ENCODE measurements at regions not wholly inside any gene's neighbourhood (a gene's known extent, or its start where the extent isn't known, plus 50 kb on each side); places are given as distances from the start of the nearest gene placed in this dataset.
"Not testable (repeated sequence)": the region's sequence is repeated elsewhere in the genome, so short reads cannot be mapped to it uniquely, and the experiment has no call there.

DNA sequence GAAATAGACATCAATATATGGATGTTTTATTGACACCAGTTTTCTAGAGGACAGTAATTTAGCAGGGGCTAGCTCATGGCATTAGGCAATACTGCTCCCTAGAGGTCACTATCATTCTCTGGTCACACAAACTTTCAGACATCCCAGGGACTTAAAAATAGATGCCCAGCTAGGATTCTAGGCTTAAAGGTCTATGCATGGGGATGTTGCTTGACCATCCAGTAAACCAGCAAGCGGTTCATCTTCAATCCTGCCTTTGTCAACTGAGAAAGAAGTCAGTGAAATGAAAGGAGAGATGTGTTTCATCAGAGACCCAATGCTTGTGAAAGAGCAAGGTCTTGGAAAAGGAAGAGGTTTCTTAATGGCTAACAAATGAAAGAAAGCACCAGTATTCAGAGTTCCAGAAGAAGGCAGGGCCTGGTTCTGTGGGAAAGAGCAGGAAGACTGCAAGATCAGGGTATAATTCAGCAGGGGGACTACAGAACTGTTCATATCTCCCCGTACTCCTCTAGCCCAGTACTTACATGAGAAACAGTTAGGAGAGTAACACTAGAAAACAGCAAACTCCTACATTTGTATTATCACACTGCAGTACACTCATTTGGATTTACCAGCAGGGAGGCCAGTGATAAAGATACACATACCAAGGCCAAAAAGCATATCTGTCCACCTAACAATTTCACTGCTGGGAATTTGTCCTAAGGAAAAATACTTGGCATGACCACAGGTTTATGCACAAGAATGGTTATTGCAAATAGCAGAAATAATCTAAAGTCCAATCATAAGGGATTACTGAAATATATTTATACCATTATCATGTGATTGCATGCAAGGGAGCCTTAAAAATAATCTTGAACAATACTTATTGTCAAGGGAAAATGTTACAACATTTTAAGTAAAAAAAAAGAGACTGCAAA, 151.4 kb upstream of the LAMA2 start:
- no peak for DNase-seq

- DNase-seq = no peak
Measured at GRCh38 chr6:128727500-128727899, 155.4 kb upstream of the LAMA2 start.

DNA sequence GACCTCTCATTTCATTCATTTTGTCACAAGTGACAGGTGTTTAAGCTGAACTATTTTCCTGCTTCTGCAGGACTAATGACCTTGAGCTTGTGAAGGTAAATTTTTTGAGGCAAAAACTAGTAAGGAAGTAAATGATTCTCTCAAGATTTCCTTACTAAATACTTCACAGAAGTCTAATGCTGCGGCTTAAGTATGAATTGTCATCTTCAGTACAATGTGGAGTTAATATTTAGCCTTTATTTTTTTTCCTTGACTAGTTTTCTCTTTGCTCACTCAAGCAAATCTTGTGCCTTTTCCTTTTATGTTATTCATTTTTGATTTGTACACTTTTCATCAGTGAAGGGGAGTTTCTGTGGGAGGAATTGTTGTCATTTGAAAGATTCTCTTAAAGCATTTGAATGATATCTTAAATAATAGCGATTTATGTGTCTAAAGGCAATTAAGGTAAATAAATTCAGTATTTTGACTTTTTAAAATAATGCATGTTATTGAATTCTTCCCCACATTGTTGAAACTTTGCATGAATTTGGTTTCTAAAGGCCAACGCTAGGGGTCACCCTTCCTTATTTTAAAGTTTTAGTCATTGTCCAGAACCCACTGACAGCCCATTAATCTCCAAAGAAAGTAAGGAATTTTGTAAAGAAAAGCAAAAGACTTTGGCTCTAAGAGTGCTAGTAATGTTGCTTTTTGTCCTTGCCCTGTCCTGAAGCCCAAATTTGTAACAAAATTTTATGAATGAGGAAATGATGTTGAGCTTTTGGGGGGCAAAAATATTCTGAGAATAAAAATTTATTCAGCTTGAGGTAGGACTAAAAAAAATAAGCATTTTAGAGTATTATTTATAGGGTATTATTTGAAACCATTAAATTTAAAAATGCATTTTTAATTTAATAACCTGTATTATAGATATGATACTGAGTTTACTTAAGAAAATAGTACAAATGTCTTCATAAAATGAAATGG, 157.4 kb upstream of the LAMA2 start:
- DNase-seq = peak; percentile 33

DNA sequence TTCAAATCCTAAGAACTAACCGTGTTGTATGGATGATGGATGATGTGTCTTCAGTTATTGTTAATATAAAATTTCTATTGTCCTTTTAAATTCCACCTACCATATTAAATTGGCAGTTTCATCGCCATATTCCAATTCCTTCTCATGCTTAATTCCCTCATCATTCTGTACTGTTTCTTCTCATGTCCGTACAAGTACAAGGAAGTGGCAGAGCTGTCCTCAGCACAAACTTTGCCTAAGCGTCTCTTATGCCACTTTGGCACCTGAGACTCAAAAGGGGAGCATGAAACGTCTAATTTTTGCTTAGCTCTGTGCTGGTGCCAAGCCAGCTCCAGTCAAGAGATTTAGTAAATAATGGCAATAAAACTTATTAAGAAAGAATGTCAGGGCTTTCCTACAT, 158.2 kb upstream of the LAMA2 start:
- DNase-seq = no peak

DNA sequence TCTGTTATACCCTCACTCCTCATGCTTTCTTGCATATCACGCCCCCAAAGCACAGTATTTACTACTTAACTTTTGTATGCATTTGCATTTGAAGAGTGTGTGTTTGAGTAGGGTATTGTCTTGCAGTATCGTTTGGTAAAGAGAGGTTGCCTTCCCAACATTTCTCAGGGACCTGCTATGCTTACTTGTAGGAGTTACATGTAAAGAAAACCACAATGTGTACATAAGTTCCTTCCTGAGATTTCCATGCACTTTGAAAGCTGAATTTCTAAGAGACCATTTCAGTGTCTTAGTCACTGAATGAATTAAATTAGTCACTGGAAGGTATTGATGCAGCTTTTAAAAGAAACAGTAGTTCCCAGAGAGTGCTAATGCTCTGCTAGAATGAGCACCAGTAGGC, 159.3 kb upstream of the LAMA2 start:
- no peak for DNase-seq

- DNase-seq = no peak
Measured at GRCh38 chr6:128720891-128721290, 162.0 kb upstream of the LAMA2 start.

- DNase-seq = no peak
Measured at GRCh38 chr6:128719786-128720185, 163.2 kb upstream of the LAMA2 start.

GRCh38 chr6:128713461-128713860, 169.5 kb upstream of the LAMA2 start:
- DNase-seq = no peak

DNA sequence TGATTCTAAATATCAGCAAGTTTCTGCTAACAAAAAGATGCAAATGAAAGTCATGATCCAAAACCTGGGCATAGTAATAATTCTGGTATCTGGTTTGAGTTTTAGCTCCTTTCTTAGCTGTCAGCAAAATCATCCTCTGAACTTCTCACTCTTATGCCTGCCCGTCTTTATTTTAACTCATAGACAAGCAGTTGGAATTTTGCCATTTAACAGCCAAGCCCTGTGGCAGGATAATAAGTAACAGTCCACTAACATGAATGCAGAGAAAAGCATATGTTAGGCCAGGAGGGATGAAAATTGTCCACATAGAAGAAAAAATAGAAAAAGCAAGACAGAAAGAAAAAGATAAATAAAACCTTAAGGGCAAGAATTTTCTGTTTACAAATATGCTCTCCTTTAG, 170.0 kb upstream of the LAMA2 start:
- no peak for DNase-seq

GRCh38 chr6:128711149-128711548, 171.8 kb upstream of the LAMA2 start:
- no peak for DNase-seq

- no peak for DNase-seq
Measured at GRCh38 chr6:128710315-128710714, 172.6 kb upstream of the LAMA2 start.

GRCh38 chr6:128704601-128705000, 178.3 kb upstream of the LAMA2 start:
- DNase-seq = no peak

- DNase-seq = not testable (repeated sequence)
Measured at GRCh38 chr6:128703794-128704193, 179.1 kb upstream of the LAMA2 start.

GRCh38 chr6:128696691-128697689, 176.6 kb upstream of the PTPRK start:
- DNase-seq = no peak

- DNase-seq = no peak
Measured at GRCh38 chr6:128694303-128695009, 174.1 kb upstream of the PTPRK start.

DNA sequence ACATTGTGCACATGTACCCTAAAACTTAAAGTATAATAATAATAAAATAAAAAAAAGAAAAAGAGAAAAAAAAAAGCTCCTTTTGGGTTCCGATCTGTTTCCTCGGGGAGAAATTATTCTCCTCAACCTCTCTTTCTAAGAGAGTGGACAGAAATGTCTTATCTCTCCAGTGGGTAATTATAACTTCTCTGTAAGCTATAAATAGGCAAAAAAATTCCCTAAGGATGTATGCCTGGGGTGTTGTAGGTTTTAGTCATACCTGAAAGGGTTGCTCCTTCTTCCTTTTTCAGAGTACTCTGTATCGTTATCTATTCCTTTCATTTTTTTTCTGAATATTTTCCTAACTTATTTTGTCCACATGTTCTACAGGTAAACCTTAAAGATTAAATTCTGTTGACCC, 169.7 kb upstream of the PTPRK start:
- no peak for DNase-seq

DNA sequence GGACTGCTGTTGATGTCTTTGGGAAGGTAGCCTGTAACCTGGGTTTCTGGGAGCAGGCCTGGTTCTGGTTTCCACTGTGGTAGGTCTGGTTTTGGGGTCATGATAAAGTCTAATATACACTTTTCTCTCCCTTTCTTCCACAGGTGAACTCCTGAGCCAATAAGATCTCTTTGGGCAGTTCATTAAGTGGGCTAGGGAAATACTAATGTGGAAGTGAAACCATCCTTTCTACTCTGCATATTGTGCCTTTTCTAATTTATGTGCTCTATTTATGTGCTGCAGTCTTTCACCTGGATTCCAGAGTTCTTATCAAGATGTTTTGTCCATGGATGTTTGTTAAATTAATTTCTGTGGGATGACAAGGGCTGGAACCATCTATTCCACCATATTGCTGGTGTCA, 165.7 kb upstream of the PTPRK start:
- no peak for DNase-seq

DNA sequence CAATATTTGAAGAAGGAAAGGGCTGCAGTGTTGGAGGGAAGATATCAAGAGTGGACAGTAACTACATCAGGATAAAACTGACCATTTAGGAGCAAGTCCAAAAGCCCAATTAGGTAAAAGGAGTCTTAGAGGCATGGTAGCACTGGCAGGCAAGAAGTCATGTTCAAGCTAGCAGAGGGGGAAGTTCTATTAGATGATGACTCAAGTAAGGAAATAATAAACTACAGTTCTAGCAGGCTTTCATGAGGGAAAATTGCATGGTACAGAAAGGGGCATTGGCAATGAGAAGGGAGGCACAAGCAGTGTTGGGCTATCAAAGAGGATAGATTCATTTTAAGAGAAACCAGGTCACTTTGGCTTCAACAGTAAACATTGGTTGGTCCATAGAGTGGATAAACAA, 156.1 kb upstream of the PTPRK start:
- DNase-seq = no peak

DNA sequence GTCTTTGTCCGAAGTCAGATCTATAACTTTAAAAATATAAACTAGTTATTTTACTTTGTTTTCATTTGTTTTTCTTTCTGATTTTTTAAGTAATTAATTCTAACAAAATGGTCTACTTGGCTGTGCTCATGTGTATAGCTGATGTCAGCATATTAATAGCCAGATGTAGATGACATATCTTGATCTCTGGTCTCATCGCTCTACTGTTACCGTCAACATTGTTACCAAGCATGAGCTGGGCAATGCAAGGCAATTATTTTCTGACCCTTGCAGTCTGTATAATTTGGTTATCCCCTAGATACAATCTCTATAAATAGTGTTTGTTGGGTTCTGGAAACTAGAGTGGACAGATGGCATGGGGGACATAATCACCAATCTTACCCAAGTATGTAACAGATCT, 151.6 kb upstream of the PTPRK start:
- DNase-seq = no peak

- no peak for DNase-seq
Measured at GRCh38 chr6:128667339-128667858, 147.0 kb upstream of the PTPRK start.

DNA sequence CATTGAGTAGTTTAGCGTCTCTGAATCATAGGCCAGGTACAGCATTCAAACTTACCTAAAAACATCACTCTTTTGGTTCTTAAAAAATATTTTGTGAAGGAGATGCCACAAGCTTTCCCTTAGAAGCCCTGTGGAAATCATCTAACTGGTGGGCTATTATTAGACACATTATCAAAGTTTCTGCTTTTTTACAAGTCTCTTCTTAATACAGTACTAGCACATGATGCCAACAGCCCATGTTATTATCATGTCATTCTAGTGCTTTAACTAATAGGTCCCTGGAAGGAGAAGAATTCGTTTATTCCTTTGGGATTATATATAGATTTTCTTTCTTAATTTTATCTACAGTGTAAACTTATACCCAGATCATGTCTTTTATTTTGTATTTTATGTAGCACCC, 146.0 kb upstream of the PTPRK start:
- DNase-seq = no peak

GRCh38 chr6:128663238-128663637, 142.8 kb upstream of the PTPRK start:
- no peak for DNase-seq
